GM19438 (cell line): ENCODE measurements at regions not wholly inside any gene's neighbourhood (a gene's known extent, or its start where the extent isn't known, plus 50 kb on each side); places are given as distances from the start of the nearest gene placed in this dataset.
A peak's percentile ranks its signal among the peaks of the same experiment; 100 is the strongest.

Experiments
- ATAC-seq: cut with Tn5 transposase; IDR thresholded peaks from one replicate; pipeline ENCODE4 v1.9.1; 2021; ENCODE audit warnings: low read depth; ENCODE audit not compliant: unreplicated experiment

DNA sequence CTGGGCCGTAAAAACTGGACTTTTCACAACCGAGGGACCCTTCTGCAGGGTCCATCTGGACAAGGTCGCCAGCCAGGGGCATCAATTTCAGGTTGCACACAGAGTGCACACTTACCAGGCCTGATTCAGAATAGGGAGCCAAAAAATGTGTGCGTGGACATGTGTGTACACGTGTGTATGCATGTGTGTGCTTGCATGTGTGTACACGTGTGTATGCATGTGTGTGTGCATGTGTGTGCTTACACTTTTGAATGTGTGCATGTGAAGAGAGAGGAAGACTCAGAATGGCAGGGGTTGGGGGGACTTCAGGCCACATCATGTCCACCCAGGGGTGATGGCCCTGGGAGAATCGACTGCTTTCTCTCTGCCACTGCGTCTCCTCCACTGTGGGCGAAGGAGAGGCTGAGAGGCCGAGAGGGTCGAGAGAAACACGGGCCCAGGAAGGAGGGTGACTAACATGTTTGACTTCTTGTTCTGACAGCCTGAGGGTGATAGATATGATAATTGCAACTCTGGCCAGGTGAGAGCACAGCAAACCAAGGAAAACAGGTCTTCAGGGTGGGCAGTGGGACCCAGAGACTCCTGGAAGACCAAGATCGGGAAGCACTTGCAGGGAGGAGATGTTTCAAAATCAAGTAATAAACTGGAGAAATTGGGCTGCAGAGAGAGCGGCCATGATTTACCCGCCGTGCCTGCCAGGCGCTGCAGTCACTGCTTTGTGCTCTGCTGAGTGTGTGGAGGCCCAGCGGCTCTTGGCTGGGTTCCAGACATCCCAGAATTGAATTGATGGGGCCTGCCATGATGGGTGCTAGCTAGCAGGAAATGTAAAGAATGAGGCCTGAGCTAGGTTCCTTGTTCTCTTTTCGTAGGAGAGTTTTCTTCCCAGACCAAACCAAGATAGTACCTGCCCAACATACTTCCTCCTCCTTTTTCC lies 310.8 kb downstream of the QKI start:
- no peak for ATAC-seq

DNA sequence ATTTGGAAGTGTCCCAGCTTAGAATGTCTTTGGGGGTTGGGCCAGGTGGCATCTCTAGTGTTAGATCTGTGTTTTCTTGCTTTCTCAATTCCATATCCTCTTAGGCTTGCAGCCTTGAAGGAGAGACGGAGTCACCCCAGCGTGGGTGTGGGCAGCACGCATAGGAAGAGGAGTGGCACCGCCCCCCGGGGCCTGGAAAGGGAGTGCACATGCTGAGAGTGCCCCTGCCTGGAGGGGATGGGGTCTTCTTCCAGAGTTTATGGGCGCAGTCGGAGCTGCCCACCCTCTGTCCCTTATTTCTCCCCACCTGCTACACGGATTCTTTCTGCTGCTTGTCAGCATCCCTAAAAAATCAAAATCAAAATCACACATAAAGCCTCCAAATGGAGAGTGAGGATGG lies 309.7 kb downstream of the QKI start:
- ATAC-seq = no peak

DNA sequence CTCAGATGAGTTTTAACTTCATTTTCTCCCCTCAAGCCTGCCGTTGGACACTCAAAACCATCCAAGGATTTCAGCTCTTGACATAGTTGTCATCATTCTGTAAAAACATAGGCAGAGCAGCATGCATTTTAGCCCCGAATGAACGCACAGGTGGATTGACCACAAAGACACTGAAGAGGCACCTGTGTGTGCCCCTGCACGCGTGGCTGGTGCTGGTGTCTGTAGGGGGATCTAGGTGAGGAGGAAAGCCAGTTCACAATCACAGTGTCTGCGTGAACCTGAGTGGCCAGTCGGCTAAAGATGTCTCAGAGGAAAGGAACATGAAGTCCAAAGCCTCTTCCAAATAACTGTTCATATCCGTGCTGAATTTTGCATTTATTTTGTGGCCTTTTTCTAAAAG lies 309.2 kb downstream of the QKI start:
- no peak for ATAC-seq

DNA sequence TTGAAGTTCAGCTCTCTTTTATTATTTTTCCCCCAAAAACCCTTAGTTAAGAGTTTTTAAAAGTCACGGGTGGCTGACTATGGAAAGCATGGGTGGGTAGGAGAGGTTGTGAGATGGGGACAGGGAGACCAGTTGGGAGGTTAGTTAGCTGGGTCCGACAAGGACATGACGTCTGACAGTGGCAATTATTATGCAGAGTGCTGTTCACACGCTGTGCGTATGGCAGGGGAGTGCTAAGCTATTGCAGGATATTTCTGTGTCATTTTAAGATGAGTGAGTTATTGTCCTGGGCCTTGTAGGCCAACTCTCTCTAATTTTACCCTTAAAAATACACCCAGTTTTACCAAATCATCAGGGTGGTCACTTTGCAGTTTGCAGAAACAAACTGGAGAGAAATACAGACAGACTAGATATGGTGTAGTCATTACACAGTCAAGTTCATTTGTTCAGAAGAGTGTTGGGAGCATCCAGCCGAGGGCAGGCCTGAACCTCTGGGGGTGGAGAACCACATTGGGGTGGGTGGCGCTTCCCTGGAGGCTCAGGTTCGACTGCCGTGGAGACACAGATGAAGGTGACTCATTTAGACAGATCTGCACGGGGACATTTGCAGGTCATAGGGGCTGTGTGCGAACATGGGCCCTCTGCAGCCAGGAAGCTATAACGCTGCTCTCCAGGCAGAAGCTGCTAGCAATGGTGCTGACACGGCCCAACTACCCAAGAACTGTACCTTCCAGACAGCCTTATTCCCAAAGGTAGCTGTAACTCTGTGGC lies 307.6 kb downstream of the QKI start:
- ATAC-seq = no peak

DNA sequence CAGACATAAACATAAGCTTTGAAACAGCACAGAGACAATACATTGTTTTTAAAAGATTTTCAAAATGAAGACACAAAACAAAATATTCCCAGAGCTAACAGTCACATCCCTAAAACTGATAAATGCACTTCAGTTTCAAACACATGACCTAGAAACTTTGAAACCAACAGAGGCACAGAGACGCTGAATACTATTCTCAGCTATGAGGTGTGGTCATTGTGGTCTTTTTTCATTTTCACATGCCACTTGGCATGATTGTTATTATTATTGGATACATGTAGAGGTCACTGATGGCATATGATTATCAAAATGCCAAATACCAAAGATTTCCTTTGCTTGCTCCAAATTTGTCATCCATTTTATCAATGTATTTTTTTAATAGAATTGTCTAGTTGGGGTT lies 306.9 kb downstream of the QKI start:
- no peak for ATAC-seq

DNA sequence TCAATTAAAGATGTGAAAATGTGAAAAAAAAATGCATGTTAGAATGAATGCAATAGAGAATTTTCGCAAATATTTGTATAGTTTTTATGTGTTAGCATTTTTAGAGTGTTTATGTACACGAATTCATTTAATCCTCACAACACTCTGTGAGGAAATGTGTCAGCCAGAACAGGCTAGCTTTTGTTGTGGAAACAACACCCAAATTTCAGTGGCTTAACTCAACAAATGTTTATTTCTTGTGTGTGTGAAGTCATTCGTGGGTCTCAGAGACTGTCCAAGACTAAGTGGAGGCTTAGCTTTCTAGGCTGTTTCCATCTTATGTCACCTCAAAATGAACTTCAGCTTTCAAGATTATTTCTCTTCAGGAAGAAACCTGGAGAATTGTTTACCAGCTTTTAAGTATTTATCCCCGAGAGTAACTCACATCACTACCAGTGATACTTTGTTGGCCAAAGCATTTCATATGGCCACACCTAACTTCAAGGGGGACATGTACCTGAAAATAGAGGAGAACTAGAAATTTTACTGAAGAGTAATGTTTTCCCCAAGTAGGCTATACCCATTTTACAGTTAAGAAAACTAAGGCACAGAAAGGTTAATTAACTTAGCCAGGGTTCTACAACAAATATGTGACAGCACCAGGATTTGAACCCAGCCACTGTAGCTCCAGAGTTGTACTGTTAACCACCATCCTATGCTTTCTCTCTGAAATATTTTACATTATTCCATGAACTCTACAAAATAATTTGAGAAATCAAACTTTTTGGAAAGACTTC lies 306.1 kb downstream of the QKI start:
- no peak for ATAC-seq

DNA sequence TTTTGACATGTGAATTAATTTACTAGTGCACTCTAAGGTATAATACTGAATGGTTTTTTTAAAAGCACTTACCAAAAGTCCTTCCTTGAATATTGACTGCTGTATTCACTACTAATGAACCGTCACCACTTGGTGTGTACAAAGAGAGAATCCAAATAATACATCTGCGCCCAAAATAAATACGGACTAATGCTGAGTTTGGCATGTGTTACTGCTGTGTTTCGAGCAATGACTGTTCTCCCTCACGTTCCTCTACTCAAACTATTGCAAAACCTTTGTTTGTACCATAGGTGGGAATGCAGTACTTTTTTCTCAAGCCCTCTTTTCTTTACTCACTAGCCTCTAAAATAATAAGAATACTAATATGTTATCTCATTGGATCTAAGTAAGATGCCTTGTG lies 305.5 kb downstream of the QKI start:
- no peak for ATAC-seq

DNA sequence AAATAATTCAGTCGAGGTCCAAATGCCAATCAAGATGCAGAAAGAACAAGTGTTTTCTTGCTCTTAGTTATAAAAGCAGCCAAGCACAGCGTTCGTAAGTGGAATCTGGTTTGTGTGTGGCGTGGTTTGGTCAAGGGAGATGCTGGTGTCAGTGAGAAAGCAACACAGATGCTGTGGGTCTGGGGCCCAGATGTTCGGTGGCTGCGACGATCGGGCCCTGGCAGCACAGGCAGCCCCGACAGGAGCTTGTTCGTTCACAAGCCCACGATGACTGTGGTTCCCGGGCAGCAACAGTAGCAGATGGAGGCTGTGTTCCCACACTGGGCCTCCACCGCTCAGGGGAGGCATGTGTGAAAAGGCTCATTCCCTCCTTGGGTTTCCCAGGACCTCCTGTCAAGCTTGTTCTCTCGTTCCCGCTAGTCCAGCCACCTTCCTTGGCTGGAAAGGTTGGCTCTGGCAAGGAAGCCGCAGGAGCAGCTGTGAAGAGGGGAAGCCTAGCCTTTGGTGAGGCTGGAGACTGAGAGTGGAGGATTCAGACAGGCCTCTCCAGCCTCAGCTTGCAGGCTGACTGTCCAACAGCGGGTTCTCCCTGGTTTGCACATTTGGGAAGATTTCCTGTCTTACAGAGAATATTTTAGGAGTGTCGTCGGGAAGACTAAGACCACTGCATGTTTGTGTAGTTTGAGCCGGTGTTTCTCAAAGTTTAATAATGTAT lies 304.7 kb downstream of the QKI start:
- ATAC-seq = no peak

DNA sequence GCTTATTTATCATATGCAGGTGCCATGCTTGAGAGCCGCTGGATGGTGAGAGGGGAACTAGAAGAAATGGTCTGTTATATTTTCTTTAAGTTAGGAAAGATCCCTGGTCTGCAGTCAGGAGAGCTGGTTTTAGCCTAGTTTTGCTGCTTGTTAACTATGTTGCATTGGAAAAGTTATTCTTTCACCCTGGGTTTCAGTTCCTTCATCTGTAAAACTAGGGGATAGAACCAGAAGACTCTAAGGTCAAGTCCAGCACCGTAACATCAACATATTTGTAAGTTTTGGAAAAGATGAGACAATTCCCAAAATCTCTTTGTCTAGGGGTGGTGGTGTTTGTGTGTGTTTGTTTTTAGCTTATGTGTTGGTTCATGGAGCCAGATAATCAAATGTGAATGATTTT lies 304.0 kb downstream of the QKI start:
- ATAC-seq = no peak

DNA sequence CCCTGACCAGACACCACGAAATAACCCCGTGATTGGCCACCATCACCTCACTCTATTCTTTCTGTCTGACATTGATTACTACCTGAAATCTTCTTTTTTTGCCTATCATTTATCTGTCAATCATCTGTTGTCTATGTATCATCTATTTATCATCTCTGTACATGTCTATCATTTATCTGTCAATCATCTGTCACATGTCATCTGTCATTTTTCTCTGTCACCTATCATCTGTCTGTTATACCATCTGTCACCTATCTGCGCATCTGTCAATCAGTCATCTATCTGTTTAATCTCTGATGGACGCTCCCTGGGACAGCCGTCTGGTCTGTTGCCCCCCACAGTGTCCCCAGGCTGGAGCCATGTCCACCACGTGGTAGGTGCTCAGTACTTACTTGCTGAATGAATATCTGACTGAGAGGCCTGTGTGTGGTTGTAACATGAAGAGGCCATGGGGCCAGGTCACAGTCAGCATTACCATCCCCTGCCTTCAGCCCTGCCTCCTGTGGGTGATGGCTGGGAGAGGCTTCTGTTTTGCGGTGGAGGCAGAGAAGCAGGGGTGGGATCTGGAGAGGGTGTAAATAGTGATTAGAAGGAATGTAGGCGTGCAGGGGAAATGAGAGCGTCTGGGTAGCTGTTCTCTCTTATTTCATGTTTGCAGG lies 302.7 kb downstream of the QKI start:
- ATAC-seq = no peak

DNA sequence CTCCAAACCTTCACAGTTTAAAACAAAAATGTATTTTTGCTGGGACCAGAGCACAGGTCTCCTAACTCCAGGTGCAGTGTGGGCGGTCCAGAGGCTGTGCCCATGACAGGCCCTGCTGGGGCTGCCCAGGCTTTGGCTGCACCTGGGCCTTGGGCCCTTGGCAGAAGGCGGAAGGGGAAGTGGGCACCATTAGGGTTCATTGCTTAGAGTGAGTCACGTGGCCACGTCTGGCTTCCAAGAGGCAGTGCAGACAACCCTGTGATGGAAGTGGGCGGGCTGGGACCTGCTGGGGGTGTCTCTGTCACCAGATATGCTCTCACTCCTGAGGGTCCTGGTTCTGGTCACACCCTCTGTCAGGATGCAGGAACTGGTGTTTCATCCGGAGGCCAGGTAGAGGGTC lies 302.2 kb downstream of the QKI start:
- no peak for ATAC-seq

DNA sequence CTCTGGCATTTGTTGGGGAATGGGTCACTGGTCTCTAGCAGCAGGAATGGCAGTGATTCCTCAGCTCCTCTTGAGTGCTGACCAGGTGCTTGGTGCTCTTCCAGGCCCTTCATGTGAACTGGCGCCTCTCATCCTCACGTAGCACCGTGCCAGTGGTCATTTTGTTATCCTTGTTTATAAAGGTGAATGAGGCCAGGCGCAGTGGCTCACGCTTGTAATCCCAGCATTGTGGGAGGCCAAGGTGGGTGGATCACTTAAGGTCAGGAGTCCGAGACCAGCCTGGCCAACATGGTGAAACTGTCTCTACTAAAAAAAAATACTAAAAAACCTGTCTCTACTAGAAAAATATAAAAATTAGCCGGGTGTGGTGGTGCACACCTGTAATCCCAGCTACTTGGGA lies 301.3 kb downstream of the QKI start:
- ATAC-seq = no peak

DNA sequence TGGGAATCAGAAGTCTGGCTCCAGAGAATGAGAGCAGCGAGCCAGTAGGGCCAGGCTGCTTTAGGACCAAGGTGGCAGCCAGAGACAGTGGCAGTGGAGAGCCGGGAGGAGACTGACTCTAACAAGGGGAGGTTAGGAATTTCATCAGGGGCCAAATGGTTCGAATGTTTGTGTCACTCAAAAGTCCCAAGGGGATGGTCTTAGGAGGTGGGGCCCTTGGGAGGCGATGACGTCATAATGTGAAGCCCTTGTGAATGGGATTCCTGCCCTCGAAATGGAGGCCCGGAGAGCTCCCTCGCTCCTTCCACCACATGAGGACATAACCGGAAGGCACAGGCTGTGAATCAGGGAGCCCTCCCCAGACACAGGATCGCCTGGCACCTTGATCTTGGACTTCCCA lies 299.7 kb downstream of the QKI start:
- no peak for ATAC-seq

DNA sequence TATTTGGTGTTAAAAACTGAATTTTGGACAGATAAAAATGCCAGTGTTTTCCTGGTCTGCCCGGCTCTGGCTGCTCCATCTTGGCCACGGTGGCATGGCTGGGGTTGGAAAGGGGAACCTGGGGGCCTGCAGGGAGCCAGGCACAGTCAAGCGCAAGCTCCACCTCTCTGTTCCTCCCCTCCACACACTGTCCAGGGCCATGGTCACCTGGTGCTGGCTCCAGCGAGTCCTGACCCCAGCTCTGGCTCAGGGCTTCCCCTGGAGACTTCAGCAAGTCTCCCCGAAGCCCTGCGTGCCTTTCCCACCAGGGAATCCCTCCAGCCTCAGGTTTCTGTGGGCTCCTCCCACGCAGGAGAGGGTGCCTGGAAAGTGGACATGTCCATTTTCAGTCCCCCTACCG lies 298.5 kb downstream of the QKI start:
- ATAC-seq = no peak

DNA sequence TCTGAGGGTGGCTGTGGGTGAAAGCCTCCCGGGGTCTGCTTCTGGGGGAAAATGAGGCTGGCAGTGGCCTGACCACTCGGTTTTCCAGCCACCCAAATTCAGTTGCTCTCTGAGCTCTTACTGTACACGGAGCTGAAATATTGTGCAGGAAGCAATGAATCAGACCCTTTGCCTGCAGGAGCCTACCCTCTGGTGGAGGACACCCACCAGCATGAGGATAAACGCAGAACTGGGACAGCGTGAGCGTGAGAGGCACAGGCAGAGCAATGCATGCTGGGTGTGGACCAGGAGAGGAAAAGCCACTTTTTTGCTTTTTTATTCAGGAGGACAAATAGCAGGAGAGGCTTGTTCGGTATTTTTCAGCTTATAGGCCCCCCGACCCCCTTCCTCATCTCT lies 298.0 kb downstream of the QKI start:
- ATAC-seq = no peak

DNA sequence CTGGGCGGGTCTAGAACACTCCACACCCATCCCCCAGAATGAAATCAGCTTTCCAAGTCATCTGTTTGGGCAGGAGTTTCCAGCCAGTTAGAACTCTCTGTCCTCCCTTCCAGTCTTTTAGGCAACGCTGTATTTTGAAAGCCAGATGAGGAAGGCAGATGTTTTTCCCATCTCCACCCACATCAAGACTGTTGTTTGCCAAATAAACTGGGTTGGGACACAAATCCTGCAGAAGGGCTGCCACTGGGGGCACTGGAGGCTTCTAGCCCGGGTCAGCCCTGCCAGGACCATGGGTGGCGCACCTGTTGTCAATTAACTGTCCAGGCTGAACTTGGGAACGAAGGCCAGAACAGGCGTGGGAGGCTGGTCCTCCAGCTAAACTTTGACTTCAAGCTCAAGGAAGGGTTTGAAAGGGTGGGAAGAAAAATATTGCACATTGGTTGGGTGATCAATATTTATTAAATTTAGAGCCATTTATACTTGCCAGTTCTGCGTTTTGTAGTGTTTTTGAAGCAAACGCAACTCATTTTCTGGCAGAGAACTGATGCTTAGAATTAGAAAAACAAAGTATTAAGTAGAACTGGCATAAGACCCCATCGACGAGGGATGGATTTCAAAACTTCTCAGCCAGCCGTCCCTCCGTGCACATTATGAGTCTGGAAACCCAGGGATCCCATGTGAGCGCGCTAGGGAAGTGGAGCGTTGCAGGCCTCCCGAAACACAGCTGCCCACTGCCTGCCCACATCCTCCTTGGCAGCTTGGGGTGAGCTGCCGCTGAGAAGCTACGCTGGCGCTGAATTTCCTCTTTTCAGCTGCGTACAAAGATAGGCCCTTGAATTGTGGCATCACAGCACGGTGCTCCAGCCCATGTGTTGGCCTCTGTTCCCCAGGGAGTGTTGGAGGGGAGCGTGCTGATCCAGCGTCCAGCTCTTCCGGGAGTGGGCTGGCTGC lies 297.4 kb downstream of the QKI start:
- ATAC-seq = peak; percentile 23

DNA sequence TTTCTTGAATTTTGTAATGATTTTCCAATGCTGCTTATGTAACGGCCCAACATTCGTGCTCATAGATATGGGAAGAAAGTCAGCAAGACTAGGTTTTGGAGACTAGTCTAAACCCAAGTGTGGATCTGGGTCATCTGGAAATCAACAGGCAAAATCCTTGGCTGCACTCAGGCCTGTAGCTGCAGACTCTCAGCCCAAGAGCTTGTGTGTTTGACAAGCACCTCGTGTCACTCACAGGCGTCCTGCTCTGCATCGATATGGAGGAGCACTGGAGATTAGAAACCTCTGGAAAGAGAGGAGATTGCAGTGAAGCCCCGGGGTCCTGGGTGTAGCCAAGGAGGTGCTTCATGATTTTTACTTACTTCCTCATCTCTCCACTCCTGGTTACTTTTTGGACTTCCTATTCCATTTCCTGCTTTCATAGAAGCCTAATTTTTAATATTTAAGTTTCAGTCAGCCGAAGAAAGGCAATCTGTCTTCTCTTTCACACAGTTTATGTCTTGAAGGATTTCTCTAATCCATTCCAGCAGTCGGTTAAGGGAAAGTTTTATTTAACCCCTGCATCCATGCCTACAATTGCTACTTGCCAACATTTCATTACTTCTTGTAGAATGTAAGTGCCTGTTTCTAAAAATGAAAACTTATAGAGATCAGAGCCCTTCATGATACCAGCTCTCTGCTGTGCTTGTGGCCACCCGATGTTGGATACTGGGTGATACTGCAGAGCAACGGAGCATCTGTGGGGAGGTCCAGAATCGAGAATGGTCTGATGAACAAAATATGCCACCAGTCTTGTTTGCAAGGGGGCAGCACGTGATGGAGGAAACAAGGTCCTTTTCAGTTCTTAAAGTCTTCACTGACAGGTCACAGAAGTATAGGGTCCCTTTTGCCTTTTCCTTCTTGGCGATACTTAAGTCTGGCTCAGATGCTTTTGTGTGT lies 296.3 kb downstream of the QKI start:
- ATAC-seq = no peak

DNA sequence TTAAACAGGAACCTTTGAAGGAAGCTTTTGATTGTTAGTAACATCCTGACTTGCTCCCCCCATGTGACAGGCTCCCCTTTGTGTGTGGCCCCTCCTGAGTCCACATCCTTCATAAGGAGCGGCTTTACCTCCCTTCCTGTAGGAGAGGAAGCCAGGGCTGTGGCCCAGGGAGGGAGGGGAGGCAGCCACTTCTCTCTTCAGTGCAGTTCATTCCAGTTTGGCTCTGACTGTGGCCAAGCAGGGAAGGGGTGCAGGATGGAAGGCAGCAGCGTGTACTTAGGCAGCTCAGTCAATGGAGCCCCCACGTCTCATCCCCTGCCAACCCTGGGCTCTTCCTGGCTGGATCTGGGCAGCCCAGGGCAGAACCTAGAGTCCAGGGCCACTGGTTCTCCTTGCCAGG lies 295.2 kb downstream of the QKI start:
- ATAC-seq = no peak
